ENCODE measurements at regions not wholly inside any gene's neighbourhood (a gene's known extent, or its start where the extent isn't known, plus 50 kb on each side); places are given as distances from the start of the nearest gene placed in this dataset.

GRCh38 chrX:149274516-149275105, 230.5 kb downstream of the IDS start:
- no peak for DNase-seq (ENCODE audit: low spot score)

DNA sequence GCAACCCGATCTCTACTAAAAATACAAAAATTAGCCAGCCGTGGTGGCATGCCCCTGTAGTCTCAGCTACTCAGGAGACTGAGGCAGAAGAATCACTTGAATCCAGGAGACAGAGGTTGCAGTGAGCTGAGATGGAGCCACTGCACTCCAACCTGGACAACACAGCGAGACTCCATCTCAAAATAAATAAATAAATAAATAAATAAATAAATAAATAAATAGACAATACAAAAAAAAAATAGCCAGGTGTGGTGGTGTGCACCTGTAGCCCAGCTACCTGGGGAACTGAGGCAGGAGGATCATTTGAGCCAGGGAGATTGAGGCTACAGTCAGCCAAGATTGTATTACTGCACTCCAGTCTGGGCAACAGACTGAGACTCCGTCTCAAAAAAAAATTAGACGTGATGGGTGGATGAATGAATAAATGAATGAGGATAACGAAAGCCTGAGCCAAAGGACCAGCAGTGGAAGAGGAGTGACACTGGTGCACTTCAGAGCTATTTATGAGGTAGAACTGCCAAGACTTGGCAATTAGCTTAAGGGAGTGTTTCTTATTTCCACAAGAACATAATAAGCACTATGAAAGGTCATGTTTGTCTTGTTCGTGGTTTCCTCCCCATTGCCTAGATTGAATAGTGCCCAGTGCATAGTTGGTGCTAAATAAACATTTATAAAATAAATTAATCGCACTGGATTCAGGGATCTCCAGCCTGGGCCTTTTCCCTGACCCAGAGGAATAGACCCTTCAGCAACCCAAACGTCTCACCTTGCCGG, 232.2 kb downstream of the IDS start:
- DNase-seq (ENCODE audit: low spot score), result no peak

DNA sequence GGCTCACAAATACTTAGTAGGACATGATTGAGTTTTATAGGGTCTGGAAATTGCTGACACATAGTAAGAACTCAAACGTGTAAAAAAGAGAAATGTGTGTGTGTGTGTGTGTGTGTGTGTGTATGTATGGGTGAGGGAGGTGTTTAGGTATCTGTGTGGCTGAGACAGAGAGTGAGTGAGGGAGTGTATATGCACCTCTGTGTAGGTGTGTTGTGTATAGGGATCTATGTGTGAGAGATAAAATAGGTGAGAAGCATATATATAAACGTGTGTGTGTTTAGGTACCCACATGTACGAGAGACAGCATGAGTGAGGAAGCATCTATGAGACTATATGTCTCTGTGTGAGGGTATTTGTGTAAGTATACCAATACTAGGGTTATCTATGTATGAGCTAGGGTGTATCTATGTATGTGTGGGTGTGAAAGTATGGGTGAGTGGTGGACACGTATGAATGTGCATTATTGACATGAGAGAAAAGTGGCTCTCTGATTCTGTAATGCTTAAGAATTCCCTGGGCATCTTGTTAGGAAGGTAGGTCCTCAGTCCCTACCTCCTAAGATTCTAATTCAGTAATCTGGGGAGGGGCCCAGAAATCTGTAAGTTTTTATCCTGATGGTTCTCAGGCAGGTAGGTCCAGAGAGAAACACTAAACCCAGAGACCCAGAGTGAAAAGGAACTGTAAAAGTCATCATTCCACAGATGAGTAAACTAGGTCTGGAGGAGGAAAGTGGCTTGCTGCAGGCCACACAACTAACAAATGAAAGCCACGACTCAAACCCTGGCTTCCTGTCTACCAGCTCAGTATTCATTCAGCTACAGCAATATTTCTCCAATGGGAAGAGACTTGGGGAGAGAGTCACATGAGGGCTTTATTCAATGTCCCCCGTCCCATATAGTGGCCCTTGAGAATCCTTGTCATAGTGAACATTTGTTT, 237.0 kb downstream of the IDS start:
- DNase-seq (ENCODE audit: low spot score), result no peak

DNA sequence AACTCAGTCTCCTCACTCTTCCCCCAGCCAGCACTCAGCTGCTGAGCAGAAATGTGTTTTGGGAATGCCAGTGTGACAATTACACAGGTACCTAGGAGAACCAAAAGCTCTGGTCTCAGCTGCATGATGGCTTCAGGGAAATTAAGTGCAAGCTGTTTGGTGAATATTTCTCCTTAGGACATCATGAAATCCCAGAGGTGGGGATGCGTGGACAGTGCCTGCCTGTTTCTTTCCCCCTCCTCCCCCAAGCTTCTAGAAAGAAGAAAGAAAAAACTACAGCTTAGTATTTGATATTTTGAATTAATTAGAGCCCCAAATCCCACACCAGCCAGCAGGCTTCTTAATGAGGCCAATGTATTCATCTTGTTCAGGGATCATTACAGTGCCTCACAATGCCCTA, 243.0 kb downstream of the IDS start:
- no peak for DNase-seq (ENCODE audit: low spot score)

DNA sequence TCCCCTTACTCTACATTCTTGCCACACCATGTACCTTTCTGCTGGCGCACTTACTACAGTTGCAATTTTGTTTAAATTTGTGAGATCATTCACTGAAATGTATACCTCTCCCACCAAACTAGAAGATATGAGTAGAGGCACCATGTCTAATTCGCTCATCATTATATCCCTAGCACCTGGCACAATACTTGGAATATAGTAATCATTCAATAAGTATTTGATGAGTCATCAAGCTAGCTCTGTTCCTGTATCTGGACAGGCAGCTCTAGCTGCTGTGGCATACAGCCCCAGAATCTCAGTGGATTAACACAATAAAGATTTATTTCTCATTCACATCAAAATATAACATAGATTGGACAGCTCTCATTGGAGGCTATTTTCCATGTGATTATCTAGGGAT, 245.9 kb downstream of the IDS start:
- DNase-seq (ENCODE audit: low spot score), result no peak

DNA sequence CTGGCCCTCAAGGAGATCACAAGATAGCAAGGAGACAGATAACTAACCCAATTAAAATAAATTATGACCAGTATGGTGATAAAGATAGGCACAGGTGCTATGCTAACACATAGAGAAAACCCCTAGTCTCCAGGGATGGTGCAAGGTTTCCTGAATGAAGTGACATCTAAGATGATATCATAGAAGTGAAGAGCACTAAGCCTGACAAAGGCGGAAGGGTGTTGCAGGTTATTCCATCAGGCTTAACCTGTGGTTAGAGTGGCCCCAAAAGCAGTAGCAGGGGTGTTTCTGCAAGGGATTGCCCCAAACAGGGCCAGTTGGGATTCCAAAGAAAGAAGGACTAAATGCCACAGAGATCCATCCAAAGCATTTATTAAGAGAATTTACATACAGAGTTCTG, 249.2 kb downstream of the IDS start:
- no peak for DNase-seq (ENCODE audit: low spot score)

GRCh38 chrX:149248073-149248625, 257.0 kb downstream of the IDS start:
- DNase-seq (ENCODE audit: low spot score), result no peak

GRCh38 chrX:149230689-149231088, 274.4 kb downstream of the IDS start:
- DNase-seq (ENCODE audit: low spot score), result no peak

DNA sequence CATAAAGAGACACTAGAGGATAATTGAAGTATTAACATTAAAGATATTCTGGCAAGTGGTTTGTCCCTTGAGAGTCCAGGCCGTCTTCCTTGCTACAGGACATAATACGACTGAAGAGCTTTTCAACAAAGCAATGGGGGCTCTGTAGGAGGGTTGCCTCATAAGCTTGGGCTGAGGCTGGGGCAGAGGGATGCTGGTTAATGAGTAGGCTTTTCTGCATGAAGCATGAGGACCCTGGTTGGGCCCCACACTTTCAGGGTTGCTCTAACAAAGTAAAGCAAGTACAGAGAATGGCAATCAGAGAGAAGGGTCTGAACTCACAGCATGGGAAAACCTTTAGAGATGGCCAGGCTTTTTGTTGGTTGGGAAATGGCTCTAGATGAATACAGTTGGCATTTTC, 281.3 kb downstream of the IDS start:
- DNase-seq (ENCODE audit: low spot score), result no peak

- no peak for DNase-seq (ENCODE audit: low spot score)
These were observed 283.1 kb downstream of the IDS start for GRCh38 chrX:149222040-149222439.

DNA sequence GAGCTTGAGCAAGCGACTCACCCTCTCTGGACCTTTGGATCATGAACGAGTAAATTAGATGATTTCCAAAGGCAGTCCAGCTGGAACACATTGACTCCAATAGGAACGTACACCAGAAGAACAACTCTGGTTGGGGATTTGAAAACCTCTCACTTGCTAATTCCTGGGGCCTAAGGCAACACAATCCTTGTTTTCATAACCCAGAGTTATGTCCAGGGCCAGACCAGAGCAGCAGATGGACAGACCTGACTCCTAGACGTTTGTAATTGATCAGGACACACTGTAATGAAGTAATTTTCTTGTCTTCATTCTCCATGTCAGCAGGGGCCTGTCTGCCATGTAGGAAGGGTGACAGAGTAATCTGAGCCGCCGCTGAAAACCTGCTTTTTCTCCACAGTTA, 283.9 kb downstream of the IDS start:
- DNase-seq (ENCODE audit: low spot score), result no peak

- no peak for DNase-seq (ENCODE audit: low spot score)
These were observed 291.8 kb downstream of the IDS start for GRCh38 chrX:149213264-149213663.

GRCh38 chrX:149208307-149208706, 296.8 kb downstream of the IDS start:
- no peak for DNase-seq (ENCODE audit: low spot score)

- DNase-seq (ENCODE audit: low spot score), result no peak
These were observed 297.6 kb downstream of the IDS start for GRCh38 chrX:149207518-149207917.

DNA sequence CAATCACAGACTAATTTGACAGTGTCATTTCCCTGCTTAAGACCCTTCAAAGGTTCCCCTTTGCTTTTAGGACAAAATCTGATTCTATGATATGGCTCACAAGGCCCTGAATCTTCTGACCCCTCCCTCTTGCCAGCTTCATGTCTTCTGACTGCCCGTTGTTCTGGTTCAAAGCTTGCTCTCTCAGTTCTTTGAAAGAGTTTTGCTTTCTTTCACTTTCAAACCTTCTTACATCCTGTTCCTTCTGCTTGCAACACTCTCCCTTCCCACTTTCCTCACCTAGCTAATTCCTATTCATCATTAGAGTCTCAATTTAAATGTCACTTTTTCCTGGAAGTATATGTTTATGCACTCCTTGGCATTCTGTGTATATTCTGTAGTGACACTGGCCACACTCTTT, 299.2 kb downstream of the IDS start:
- DNase-seq (ENCODE audit: low spot score), result no peak

DNA sequence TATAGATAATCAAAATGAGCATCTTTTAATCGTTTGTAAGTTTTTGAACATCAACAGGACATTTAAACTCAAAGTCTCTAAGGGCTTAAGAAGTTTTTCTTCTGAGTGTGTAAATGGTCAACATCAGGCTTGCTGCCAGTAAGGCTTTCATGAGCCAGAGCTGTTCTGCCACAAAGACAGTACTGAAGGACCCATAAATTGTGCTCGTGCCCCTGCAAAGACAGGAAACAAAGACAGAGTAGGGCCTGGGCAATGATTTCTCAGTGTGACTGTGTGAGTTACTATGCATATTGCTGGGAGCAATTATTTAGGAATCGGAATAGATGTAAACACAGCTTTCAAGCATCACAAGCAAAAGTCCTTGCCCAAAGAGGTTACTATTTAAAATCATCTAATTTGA, 300.0 kb downstream of the IDS start:
- DNase-seq (ENCODE audit: low spot score), result no peak

DNA sequence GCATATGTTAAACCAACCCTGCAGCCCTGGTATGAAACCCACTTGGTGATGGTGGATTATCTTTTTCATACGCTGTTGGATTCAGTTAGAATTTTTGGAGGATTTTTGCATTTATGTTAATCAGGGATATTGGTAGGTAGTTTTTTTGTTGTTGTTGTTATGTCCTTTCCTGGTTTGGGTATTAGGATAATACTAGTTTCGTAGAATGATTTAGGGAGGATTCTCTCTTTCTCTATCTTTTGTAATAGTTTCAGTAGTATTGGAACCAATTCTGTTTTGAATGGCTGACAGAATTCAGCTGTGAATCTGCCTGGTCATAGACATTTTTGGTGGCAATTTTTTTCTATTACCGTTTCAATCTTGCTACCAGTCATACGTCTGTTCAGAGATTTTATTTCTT, 305.4 kb downstream of the IDS start:
- DNase-seq (ENCODE audit: low spot score), result no peak

DNA sequence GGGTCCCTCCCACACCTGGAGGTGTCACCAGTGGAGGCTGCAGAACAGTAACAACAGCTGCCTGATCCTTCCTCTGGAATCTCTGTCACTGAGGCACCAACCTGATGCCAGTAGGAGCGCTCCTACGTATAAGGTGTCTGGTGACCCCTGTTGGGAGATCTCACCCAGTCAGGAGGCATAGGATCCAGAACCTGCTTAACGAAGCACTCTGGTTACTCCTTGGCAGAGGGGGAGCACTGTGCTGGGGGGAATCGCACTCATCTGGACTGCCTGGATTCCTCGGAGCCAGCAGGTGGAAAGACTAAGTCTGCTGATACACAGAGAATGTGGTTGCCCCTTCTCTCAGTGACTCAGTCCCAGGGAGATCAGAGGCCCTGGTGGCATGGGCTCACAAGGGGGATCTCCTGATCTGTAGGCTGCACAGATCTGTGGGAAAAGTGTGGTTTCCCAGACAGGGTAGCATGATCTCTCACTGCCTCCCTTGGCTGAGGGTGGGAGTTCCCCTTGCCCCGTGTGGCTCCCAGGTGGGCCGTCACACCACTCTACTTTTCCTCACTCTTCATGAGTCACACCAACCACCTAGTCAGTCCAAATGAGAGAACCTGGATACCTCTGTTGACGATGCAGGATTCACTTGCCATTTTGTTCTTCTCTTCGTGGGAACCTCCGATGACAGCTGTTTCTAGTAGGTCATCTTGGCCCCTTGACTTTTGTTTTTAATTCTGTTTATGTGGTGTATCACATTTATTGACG, 305.9 kb downstream of the IDS start:
- DNase-seq (ENCODE audit: low spot score), result no peak

DNA sequence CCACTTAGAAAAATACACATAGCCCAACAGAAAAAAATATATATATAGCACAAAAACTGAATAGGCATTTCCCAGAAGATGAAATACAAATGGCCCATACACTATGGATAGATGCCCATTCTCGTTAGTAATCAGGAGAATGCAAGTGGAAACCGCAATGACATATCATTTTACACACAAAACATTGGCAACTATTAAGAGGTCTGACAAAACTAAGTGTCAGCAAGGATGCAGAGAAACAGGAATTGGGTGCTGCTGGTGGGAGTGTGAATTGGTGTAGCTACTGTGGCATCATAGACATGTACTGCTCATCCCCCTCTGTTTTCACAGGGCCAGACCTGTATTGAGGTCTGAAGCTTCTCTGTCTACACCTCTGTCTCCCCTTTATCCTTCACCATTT, 320.0 kb downstream of the IDS start:
- no peak for DNase-seq (ENCODE audit: low spot score)

DNA sequence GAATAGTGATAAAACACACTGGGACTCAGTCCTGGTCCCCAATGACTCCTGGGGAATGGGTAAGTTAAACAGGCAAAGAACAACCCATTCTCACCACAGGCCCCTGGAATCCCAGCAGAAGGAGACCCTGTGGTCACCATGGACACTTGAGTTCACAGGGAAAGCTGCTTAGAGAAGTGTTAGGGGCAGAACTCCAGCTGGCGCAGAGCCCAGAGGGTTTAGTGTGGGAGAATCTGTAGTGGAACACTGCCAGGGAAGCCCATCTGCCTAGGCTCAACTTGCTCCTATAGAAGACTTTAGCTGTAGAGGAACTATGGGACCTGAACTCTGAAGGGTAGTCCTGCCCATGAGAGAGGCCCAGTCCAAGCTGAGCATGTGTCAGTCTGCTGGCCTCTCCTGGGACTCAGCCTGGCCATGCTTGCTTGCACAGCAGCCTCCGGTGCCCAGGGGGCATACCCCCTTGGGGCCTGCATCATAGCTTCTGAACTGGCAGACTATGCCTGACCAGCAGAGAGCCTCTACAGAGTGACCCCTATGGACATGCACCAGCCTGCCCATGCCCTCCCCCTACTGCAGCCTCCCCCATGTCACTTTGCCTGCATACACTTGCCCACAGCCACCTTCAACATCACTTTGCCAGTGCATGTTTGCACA, 343.5 kb downstream of the IDS start:
- DNase-seq (ENCODE audit: low spot score), result no peak

DNA sequence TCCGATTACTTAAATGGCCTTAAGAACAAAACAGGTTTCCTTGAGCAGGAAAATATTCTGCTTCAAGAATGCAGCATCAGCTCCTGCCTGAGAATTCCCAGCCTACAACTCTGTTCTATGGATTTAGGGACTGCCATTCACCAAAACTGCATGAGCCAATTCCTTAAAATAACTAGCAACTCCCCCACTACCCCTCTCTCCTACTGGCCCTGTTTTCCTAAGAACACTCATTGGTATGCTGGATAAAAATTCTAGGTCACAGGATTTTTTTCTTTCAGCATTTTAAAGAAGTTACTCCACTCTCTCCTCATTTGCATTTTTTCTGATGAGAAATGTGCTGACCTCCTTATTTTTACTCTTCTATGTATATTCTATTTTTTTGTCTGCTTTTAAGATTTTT, 347.1 kb downstream of the IDS start:
- DNase-seq (ENCODE audit: low spot score), result no peak
